ENCODE measurements at regions not wholly inside any gene's neighbourhood (a gene's known extent, or its start where the extent isn't known, plus 50 kb on each side); places are given as distances from the start of the nearest gene placed in this dataset.
"Not testable (repeated sequence)": the region's sequence is repeated elsewhere in the genome, so short reads cannot be mapped to it uniquely, and the experiment has no call there.

GRCh38 chr2:139427164-139427563 lies 647.0 kb upstream of the NXPH2 start:
- no peak for DNase-seq (ENCODE audit: low read depth in 2 of 2)

GRCh38 chr2:139424101-139424500 lies 643.9 kb upstream of the NXPH2 start:
- no peak for DNase-seq (ENCODE audit: low read depth in 2 of 2)

GRCh38 chr2:139411236-139411635 lies 631.0 kb upstream of the NXPH2 start:
- DNase-seq (ENCODE audit: low read depth in 2 of 2): no peak

GRCh38 chr2:139410833-139411174 lies 630.6 kb upstream of the NXPH2 start:
- not testable (repeated sequence) for DNase-seq (ENCODE audit: low read depth in 2 of 2)

GRCh38 chr2:139410147-139410832 lies 630.1 kb upstream of the NXPH2 start:
- DNase-seq (ENCODE audit: low read depth in 2 of 2): not testable (repeated sequence)

- no peak for DNase-seq (ENCODE audit: low read depth in 2 of 2)
Observed at GRCh38 chr2:139409212-139409611, 629.0 kb upstream of the NXPH2 start.

GRCh38 chr2:139403948-139404347 lies 623.8 kb upstream of the NXPH2 start:
- DNase-seq (ENCODE audit: low read depth in 2 of 2): no peak

- DNase-seq (ENCODE audit: low read depth in 2 of 2): no peak
Observed at GRCh38 chr2:139394801-139395200, 614.6 kb upstream of the NXPH2 start.

GRCh38 chr2:139389391-139389790 lies 609.2 kb upstream of the NXPH2 start:
- DNase-seq (ENCODE audit: low read depth in 2 of 2): no peak

GRCh38 chr2:139386401-139386800 lies 606.2 kb upstream of the NXPH2 start:
- DNase-seq (ENCODE audit: low read depth in 2 of 2): no peak

- DNase-seq (ENCODE audit: low read depth in 2 of 2): no peak
Observed at GRCh38 chr2:139383532-139383931, 603.3 kb upstream of the NXPH2 start.

GRCh38 chr2:139380051-139380450 lies 599.9 kb upstream of the NXPH2 start:
- no peak for DNase-seq (ENCODE audit: low read depth in 2 of 2)

- DNase-seq (ENCODE audit: low read depth in 2 of 2): no peak
Observed at GRCh38 chr2:139378373-139378772, 598.2 kb upstream of the NXPH2 start.

- no peak for DNase-seq (ENCODE audit: low read depth in 2 of 2)
Observed at GRCh38 chr2:139374296-139374850, 594.2 kb upstream of the NXPH2 start.

GRCh38 chr2:139369423-139370409 lies 589.5 kb upstream of the NXPH2 start:
- DNase-seq (ENCODE audit: low read depth in 2 of 2): no peak

GRCh38 chr2:139367416-139367815 lies 587.2 kb upstream of the NXPH2 start:
- no peak for DNase-seq (ENCODE audit: low read depth in 2 of 2)

- DNase-seq (ENCODE audit: low read depth in 2 of 2): no peak
Observed at GRCh38 chr2:139366681-139367080, 586.5 kb upstream of the NXPH2 start.

- DNase-seq (ENCODE audit: low read depth in 2 of 2): no peak
Observed at GRCh38 chr2:139365189-139365588, 585.0 kb upstream of the NXPH2 start.

- DNase-seq (ENCODE audit: low read depth in 2 of 2): no peak
Observed at GRCh38 chr2:139360654-139361053, 580.5 kb upstream of the NXPH2 start.

GRCh38 chr2:139359818-139360217 lies 579.6 kb upstream of the NXPH2 start:
- no peak for DNase-seq (ENCODE audit: low read depth in 2 of 2)

- DNase-seq (ENCODE audit: low read depth in 2 of 2): no peak
Observed at GRCh38 chr2:139357972-139358371, 577.8 kb upstream of the NXPH2 start.

GRCh38 chr2:139354518-139354917 lies 574.3 kb upstream of the NXPH2 start:
- DNase-seq (ENCODE audit: low read depth in 2 of 2): no peak

- no peak for DNase-seq (ENCODE audit: low read depth in 2 of 2)
Observed at GRCh38 chr2:139353874-139354273, 573.7 kb upstream of the NXPH2 start.

All from fibroblast of skin of left quadriceps (primary cell).